Endodermal cell (in vitro differentiated cells): ENCODE measurements at regions not wholly inside any gene's neighbourhood (a gene's known extent, or its start where the extent isn't known, plus 50 kb on each side); places are given as distances from the start of the nearest gene placed in this dataset.

ENCODE experiments used
- DNase-seq: peaks from one replicate; pipeline ENCODE4 v3.0.0-alpha.2; 2017
- H3K27ac ChIP-seq: 2 replicates; pipeline ENCODE4 v1.5.1; 2013; ENCODE audit warnings: mild to moderate bottlenecking, low read depth, low read length, moderate library complexity
- H3K27me3 ChIP-seq: 2 replicates; pipeline ENCODE4 v1.6.1; 2013; ENCODE audit warnings: mild to moderate bottlenecking, low read length, moderate library complexity; ENCODE audit not compliant: insufficient read depth, control insufficient read depth, poor library complexity, severe bottlenecking
- H3K36me3 ChIP-seq: 2 replicates; pipeline ENCODE4 v1.7.0; 2013; ENCODE audit warnings: mild to moderate bottlenecking, low read length, moderate library complexity; ENCODE audit not compliant: control insufficient read depth, insufficient read depth
- H3K4me1 ChIP-seq: one replicate; pipeline ENCODE4 v1.7.0; 2013; ENCODE audit warnings: low read length; ENCODE audit not compliant: control insufficient read depth, insufficient read depth
- H3K4me3 ChIP-seq: 2 replicates; pipeline ENCODE4 v1.5.1; 2013; ENCODE audit warnings: mild to moderate bottlenecking, low read length, moderate library complexity
- H3K9ac ChIP-seq: 2 replicates; pipeline ENCODE4 v1.6.1; 2013; ENCODE audit warnings: mild to moderate bottlenecking, low read length, moderate library complexity; ENCODE audit not compliant: poor library complexity, severe bottlenecking; ENCODE audit errors: extremely low read depth
- H3K9me3 ChIP-seq: 2 replicates; pipeline ENCODE4 v1.6.1; 2013; ENCODE audit warnings: mild to moderate bottlenecking, low read length, moderate library complexity; ENCODE audit not compliant: control insufficient read depth
- H3K27ac Mint-ChIP-seq: 2 replicates; pipeline ENCODE4 v1.8.0; 2020; ENCODE audit warnings: mixed read lengths
- H3K27me3 Mint-ChIP-seq: 2 replicates; pipeline ENCODE4 v1.8.0; 2021; ENCODE audit warnings: mild to moderate bottlenecking, mixed read lengths; ENCODE audit not compliant: insufficient read depth
- H3K36me3 Mint-ChIP-seq: 2 replicates; pipeline ENCODE4 v1.8.0; 2020; ENCODE audit warnings: low read depth, mixed read lengths
- H3K4me1 Mint-ChIP-seq: 2 replicates; pipeline ENCODE4 v1.8.0; 2020; ENCODE audit warnings: mixed read lengths
- H3K4me3 Mint-ChIP-seq: 2 replicates; pipeline ENCODE4 v1.8.0; 2020; ENCODE audit warnings: mild to moderate bottlenecking, moderate library complexity, mixed read lengths
- H3K9me3 Mint-ChIP-seq: 2 replicates; pipeline ENCODE4 v1.8.0; 2020; ENCODE audit warnings: mild to moderate bottlenecking, mixed read lengths
- WGBS, 2 experiments: methylation state at CpG; one replicate each; pipeline versions ENCODE4 v1.1.5 to v1.1.7; 2013; ENCODE audit warnings: missing lambda C conversion rate in 2 of 2, mixed read lengths in 1 of 2; ENCODE audit not compliant: insufficient coverage in 1 of 2, insufficient read length in 1 of 2; 5-methylcytosine and 5-hydroxymethylcytosine counted together
- TF ChIP-seq, protein P1 (sequence below): fragments of 200-600 bp; sonication (generic); conservative IDR thresholded peaks from 2 replicates; pipeline ENCODE4 v1.5.0; 2021; ENCODE audit warnings: antibody characterized with exemption, mild to moderate bottlenecking

DNA sequence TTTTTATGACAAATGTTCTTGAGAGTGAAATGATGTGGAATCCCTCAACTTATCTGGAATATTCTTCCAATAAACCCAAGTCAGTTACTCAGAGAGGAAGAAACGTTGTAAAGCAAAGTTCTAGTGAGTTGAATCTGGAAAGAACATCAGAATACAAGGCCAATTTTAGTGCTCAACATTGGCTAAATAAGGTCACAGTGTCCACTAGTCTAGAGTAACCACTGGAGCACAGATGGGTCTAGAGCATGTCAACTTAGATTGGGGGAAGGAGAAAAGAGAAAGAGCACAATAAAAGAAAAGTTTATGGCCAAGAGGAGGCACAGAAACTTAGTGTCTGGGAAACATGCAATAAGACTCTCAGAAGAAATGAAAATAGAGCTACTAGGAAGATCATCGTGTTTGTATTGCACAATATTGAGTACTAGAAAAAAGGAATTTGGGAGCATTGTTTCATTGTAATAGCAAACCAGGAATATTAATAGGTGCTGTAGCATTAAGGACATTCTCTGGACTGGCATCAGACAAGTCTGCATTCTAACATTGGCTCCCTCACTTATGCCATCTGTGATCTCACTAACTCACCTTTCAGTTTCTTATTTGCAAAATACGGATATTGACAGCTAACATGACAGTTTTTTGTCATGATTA lies 1318.5 kb downstream of the PCDH9 start:
- Histone ChIP-seq H3K9me3 (no peaks in the 10 kb centered on the region), H3K4me1 (no peaks in the 10 kb centered on the region), H3K4me3 (no peak overlapping the region), H3K36me3 (no peaks in the 10 kb centered on the region), H3K27ac (no peak overlapping the region), H3K27me3 (peaks cover 40% of the 10 kb centered on the region), H3K9ac (no peak overlapping the region)
- H3K4me1 Mint-ChIP-seq: peaks cover 4% of the 10 kb centered on the region
- no peaks in the 10 kb centered on the region for H3K9me3 Mint-ChIP-seq
- no peak overlapping the region for H3K4me3 Mint-ChIP-seq
- no peaks in the 10 kb centered on the region for H3K36me3 Mint-ChIP-seq
- H3K27me3 Mint-ChIP-seq: peaks cover 28% of the 10 kb centered on the region
- H3K27ac Mint-ChIP-seq: no peak overlapping the region
- WGBS, 2 experiments: 87 to 92% methylated on average over 2 to 3 of the region's 3 CpGs
- TF ChIP-seq, protein P1, sequence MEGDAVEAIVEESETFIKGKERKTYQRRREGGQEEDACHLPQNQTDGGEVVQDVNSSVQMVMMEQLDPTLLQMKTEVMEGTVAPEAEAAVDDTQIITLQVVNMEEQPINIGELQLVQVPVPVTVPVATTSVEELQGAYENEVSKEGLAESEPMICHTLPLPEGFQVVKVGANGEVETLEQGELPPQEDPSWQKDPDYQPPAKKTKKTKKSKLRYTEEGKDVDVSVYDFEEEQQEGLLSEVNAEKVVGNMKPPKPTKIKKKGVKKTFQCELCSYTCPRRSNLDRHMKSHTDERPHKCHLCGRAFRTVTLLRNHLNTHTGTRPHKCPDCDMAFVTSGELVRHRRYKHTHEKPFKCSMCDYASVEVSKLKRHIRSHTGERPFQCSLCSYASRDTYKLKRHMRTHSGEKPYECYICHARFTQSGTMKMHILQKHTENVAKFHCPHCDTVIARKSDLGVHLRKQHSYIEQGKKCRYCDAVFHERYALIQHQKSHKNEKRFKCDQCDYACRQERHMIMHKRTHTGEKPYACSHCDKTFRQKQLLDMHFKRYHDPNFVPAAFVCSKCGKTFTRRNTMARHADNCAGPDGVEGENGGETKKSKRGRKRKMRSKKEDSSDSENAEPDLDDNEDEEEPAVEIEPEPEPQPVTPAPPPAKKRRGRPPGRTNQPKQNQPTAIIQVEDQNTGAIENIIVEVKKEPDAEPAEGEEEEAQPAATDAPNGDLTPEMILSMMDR: no peak
- DNase-seq: no peak

DNA sequence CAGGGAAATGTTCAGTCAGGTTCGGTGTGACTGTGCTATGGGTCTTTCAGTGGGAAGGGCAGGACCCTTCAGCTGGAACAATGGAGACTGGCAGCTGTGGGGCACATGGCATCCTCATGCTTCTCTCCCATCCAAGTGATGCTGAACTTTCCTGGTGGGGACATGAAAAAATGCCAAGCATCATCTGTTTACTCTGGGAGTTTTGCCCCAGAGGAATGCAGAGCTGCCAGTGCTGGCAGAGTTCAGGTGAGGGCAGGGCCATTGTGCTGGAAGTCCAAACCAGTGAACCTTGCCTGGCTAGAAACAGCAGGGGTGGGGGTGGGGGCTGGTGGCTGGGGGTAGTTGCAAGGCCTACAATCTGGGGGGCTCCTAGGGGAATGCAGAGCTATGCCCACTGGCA lies 1320.6 kb downstream of the PCDH9 start:
- Mint-ChIP-seq H3K9me3 (no peaks in the 10 kb centered on the region), H3K27ac (no peak overlapping the region), H3K4me1 (no peaks in the 10 kb centered on the region), H3K27me3 (peaks cover 44% of the 10 kb centered on the region), H3K4me3 (no peak overlapping the region), H3K36me3 (no peaks in the 10 kb centered on the region)
- Histone ChIP-seq H3K36me3 (no peaks in the 10 kb centered on the region), H3K27ac (no peak overlapping the region), H3K4me1 (no peaks in the 10 kb centered on the region), H3K4me3 (no peak overlapping the region), H3K9me3 (no peaks in the 10 kb centered on the region), H3K9ac (no peak overlapping the region), H3K27me3 (peaks cover 62% of the 10 kb centered on the region)
- TF ChIP-seq, protein P1: no peak
- DNase-seq: no peak
- 95 to 100% methylated on average over 1 of the region's 1 CpG for WGBS, 2 experiments

DNA sequence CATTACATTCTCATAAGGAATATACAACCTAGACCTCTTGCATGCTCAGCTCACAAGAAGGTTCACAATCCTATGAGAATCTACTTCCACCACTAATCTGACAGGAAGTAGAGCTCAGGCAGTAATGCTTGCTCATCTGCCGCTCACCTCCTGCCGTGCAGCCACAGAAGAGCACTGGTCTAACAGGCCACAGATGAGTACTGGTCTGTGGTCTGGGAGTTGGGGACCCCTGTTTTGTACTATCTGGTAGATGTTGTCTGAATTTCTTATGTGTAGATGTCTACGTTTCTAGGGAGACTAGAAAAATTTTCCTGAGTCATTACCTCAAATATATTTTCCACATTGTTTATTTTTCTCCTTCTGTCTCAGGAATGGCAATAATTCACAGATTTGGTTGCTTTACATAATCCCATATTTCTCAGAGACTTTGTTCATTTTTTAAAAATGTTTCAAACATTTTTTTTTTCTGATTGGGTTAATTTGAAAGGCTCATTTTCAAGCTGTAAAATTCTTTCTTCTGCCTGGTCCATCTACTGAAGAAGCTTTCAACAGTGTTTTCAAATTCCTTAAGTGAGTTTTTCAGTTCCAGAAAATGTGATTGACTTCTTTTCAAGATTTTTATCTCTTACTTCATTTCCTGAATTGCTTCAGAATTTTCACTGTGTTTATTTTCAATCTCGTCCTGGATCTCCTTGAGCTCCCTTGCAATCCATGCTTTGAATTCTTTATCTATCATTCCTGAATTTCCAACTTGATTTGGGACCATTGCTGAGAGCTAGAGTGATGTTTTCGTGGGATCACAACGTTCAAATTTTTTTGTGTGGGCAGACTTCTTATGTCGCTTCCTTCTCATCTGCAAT lies 1322.2 kb downstream of the PCDH9 start:
- peaks cover 72% of the 10 kb centered on the region for H3K27me3 ChIP-seq
- H3K4me1 Mint-ChIP-seq: no peaks in the 10 kb centered on the region
- 95% methylated on average over 5 to 7 of the region's 7 CpGs for WGBS, 2 experiments
- H3K27ac Mint-ChIP-seq: no peak overlapping the region
- H3K36me3 ChIP-seq: no peaks in the 10 kb centered on the region
- H3K4me1 ChIP-seq: no peaks in the 10 kb centered on the region
- no peaks in the 10 kb centered on the region for H3K9me3 ChIP-seq
- no peak for DNase-seq
- TF ChIP-seq, protein P1: no peak
- H3K27ac ChIP-seq: no peak overlapping the region
- H3K9ac ChIP-seq: no peak overlapping the region
- no peaks in the 10 kb centered on the region for H3K36me3 Mint-ChIP-seq
- H3K4me3 ChIP-seq: no peak overlapping the region
- no peak overlapping the region for H3K4me3 Mint-ChIP-seq
- H3K9me3 Mint-ChIP-seq: no peaks in the 10 kb centered on the region
- H3K27me3 Mint-ChIP-seq: peaks cover 54% of the 10 kb centered on the region
